OCI-LY1 (cell line): ENCODE measurements at regions not wholly inside any gene's neighbourhood (a gene's known extent, or its start where the extent isn't known, plus 50 kb on each side); places are given as distances from the start of the nearest gene placed in this dataset.

Experiments used
- H2AFZ ChIP-seq: fragments of 200-600 bp; sonication (generic), shearing (Covaris generic); 2 replicates; pipeline ENCODE4 v1.6.0; 2014; ENCODE audit warnings: antibody characterized with exemption, mild to moderate bottlenecking, low read length
- H3F3A ChIP-seq: fragments of 200-600 bp; sonication (generic), shearing (Covaris generic); 2 replicates; pipeline ENCODE4 v1.6.0; 2014; ENCODE audit warnings: mild to moderate bottlenecking, antibody characterized with exemption, low read length, moderate library complexity; ENCODE audit not compliant: insufficient read depth
- H3K27ac ChIP-seq: fragments of 200-600 bp; sonication (generic); 2 replicates; pipeline ENCODE4 v1.5.1; 2014; ENCODE audit warnings: low read length, mixed run types, mild to moderate bottlenecking, low read depth; ENCODE audit not compliant: poor library complexity, severe bottlenecking
- H3K27me3 ChIP-seq: fragments of 200-600 bp; sonication (generic); 2 replicates; pipeline ENCODE4 v1.6.0; 2014; ENCODE audit warnings: antibody characterized with exemption, mild to moderate bottlenecking, low read length, moderate library complexity; ENCODE audit not compliant: insufficient read depth
- H3K36me3 ChIP-seq: fragments of 200-600 bp; sonication (generic); 2 replicates; pipeline ENCODE4 v1.6.1; 2014; ENCODE audit warnings: mild to moderate bottlenecking, antibody characterized with exemption, low read length, moderate library complexity, mixed read lengths; ENCODE audit not compliant: insufficient read depth
- H3K4me1 ChIP-seq: fragments of 200-600 bp; sonication (generic); 2 replicates; pipeline ENCODE4 v1.5.1; 2014; ENCODE audit warnings: mild to moderate bottlenecking, low read length, moderate library complexity; ENCODE audit not compliant: insufficient read depth, severe bottlenecking
- H3K4me2 ChIP-seq: fragments of 200-600 bp; sonication (generic), shearing (Covaris generic); 2 replicates; pipeline ENCODE4 v1.6.1; 2014; ENCODE audit warnings: low read length
- H3K4me3 ChIP-seq: fragments of 200-600 bp; sonication (generic); 2 replicates; pipeline ENCODE4 v1.5.1; 2014; ENCODE audit warnings: low read length, low read depth, mild to moderate bottlenecking, mixed read lengths; ENCODE audit not compliant: poor library complexity, severe bottlenecking
- H3K79me2 ChIP-seq: fragments of 200-600 bp; shearing (Covaris generic); 2 replicates; pipeline ENCODE4 v1.6.1; 2016; ENCODE audit warnings: mixed run types, low read length, mixed read lengths; ENCODE audit not compliant: insufficient read depth
- H3K9ac ChIP-seq: fragments of 200-600 bp; sonication (generic), shearing (Covaris generic); 2 replicates; pipeline ENCODE4 v1.6.1; 2014; ENCODE audit warnings: mild to moderate bottlenecking, low read length, mixed read lengths
- H3K9me2 ChIP-seq: fragments of 200-600 bp; sonication (generic), shearing (Covaris generic); 2 replicates; pipeline ENCODE4 v1.6.1; 2014; ENCODE audit warnings: low read depth, mild to moderate bottlenecking, low read length, mixed read lengths
- H3K9me3 ChIP-seq: fragments of 200-600 bp; shearing (Covaris generic); 2 replicates; pipeline ENCODE4 v1.6.1; 2014; ENCODE audit warnings: low read length, mixed read lengths
- H4K20me1 ChIP-seq: fragments of 200-600 bp; sonication (generic), shearing (Covaris generic); 2 replicates; pipeline ENCODE4 v1.6.0; 2016; ENCODE audit warnings: mild to moderate bottlenecking, low read length; ENCODE audit not compliant: insufficient read depth
- EZH2 ChIP-seq: fragments of 200-600 bp; sonication (generic), shearing (Covaris generic); IDR thresholded peaks from 2 replicates; pipeline ENCODE4 v1.8.0; 2017; ENCODE audit warnings: borderline replicate concordance, mixed run types, mild to moderate bottlenecking, antibody characterized with exemption, low read length, moderate library complexity, mixed read lengths
- TF ChIP-seq, protein P1 (sequence below): fragments of 200-600 bp; sonication (generic), shearing (Covaris generic); IDR thresholded peaks from 2 replicates; pipeline ENCODE4 v1.5.1; 2017; ENCODE audit warnings: mild to moderate bottlenecking, antibody characterized with exemption, low read length, moderate library complexity, mixed read lengths

DNA sequence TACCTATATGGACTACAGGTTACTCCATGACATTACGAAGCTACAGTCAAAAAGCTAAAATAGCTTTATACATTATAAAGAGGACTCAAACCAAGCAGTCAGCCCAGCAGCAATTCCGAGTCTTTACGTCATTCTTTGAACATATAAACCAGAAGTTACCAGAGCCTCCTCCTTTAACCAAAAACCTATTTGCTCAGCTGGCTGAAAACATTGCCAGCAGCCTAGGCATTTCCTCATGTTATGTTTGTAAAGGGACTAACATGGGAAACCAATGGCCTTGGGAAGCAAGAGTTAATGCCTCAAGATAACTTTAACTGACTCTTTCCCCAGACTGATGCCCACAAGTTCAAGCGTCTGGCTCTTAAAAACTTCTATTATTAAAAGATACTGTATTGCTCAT lies 104.1 kb upstream of the ZNF492 start:
- Histone ChIP-seq H2AFZ (no peak overlapping the region), H3K9ac (no peak overlapping the region), H3K36me3 (no peaks in the 10 kb centered on the region), H3K4me2 (no peak overlapping the region), H3K27me3 (no peaks in the 10 kb centered on the region), H3K4me1 (no peaks in the 10 kb centered on the region), H3F3A (no peaks in the 10 kb centered on the region), H3K9me3 (no peaks in the 10 kb centered on the region), H4K20me1 (no peaks in the 10 kb centered on the region), H3K27ac (no peak overlapping the region), H3K4me3 (no peak overlapping the region), H3K79me2 (no peaks in the 10 kb centered on the region), H3K9me2 (no peaks in the 10 kb centered on the region)
- TF ChIP-seq, protein P1, sequence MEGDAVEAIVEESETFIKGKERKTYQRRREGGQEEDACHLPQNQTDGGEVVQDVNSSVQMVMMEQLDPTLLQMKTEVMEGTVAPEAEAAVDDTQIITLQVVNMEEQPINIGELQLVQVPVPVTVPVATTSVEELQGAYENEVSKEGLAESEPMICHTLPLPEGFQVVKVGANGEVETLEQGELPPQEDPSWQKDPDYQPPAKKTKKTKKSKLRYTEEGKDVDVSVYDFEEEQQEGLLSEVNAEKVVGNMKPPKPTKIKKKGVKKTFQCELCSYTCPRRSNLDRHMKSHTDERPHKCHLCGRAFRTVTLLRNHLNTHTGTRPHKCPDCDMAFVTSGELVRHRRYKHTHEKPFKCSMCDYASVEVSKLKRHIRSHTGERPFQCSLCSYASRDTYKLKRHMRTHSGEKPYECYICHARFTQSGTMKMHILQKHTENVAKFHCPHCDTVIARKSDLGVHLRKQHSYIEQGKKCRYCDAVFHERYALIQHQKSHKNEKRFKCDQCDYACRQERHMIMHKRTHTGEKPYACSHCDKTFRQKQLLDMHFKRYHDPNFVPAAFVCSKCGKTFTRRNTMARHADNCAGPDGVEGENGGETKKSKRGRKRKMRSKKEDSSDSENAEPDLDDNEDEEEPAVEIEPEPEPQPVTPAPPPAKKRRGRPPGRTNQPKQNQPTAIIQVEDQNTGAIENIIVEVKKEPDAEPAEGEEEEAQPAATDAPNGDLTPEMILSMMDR, result no peak
- TF ChIP-seq EZH2, result no peak

DNA sequence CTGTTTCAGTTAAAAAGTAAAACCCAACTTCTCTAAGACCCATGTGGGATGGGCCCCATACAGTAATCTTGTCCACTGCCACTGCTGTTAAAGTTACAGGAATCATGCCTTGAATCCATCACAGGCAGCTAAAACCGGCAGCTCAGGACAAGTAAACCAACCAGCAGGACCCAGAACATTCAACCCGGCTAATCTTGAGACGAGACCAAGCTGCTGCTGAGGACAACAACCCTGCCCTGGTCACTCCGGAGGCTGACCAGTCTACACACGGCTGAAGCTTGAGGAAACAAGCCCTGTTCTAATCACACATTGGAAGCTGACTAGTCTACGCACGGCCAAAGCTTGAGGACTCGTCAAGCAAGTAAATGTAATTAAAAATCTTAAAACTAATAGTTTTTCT lies 105.2 kb upstream of the ZNF492 start:
- no peaks in the 10 kb centered on the region for H3K9me3 ChIP-seq
- no peaks in the 10 kb centered on the region for H4K20me1 ChIP-seq
- no peak overlapping the region for H2AFZ ChIP-seq
- no peaks in the 10 kb centered on the region for H3K36me3 ChIP-seq
- H3K4me1 ChIP-seq, result no peaks in the 10 kb centered on the region
- no peak overlapping the region for H3K27ac ChIP-seq
- no peak overlapping the region for H3K4me3 ChIP-seq
- H3K27me3 ChIP-seq, result no peaks in the 10 kb centered on the region
- no peaks in the 10 kb centered on the region for H3K9me2 ChIP-seq
- no peak overlapping the region for H3K9ac ChIP-seq
- H3K4me2 ChIP-seq, result no peak overlapping the region
- TF ChIP-seq, protein P1, result no peak
- no peak for TF ChIP-seq EZH2
- no peaks in the 10 kb centered on the region for H3K79me2 ChIP-seq
- H3F3A ChIP-seq, result no peaks in the 10 kb centered on the region

DNA sequence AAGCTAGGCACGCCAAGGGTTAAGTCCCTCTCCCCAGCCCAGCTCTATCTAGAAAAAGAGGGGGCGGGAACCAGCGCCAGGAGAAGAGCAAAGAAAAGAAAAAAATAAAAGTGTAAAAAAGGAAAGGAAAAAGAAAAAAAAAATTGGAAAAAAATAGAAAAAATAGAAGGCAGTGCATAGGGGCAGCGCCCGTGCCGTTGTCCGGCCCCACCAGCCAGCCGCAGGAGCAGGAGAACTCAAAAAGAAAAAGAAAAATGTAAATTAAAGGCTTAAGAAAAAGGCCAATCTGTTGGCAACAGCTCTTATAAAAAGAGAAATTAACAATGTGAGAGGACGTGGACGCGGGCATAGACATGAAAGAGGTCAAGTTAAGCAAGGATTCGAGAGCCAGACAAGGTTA lies 105.4 kb upstream of the ZNF98 start:
- no peaks in the 10 kb centered on the region for H4K20me1 ChIP-seq
- no peaks in the 10 kb centered on the region for H3K4me1 ChIP-seq
- H3K36me3 ChIP-seq, result no peaks in the 10 kb centered on the region
- H3K9me3 ChIP-seq, result no peaks in the 10 kb centered on the region
- H3K27me3 ChIP-seq, result no peaks in the 10 kb centered on the region
- H3K27ac ChIP-seq, result no peak overlapping the region
- H3K4me3 ChIP-seq, result no peak overlapping the region
- no peak overlapping the region for H2AFZ ChIP-seq
- no peak for TF ChIP-seq EZH2
- TF ChIP-seq, protein P1, result no peak
- H3K79me2 ChIP-seq, result no peaks in the 10 kb centered on the region
- H3K9ac ChIP-seq, result no peak overlapping the region
- no peaks in the 10 kb centered on the region for H3F3A ChIP-seq
- no peaks in the 10 kb centered on the region for H3K9me2 ChIP-seq
- H3K4me2 ChIP-seq, result no peak overlapping the region
